ENCODE measurements at regions not wholly inside any gene's neighbourhood (a gene's known extent, or its start where the extent isn't known, plus 50 kb on each side); places are given as distances from the start of the nearest gene placed in this dataset.

DNA sequence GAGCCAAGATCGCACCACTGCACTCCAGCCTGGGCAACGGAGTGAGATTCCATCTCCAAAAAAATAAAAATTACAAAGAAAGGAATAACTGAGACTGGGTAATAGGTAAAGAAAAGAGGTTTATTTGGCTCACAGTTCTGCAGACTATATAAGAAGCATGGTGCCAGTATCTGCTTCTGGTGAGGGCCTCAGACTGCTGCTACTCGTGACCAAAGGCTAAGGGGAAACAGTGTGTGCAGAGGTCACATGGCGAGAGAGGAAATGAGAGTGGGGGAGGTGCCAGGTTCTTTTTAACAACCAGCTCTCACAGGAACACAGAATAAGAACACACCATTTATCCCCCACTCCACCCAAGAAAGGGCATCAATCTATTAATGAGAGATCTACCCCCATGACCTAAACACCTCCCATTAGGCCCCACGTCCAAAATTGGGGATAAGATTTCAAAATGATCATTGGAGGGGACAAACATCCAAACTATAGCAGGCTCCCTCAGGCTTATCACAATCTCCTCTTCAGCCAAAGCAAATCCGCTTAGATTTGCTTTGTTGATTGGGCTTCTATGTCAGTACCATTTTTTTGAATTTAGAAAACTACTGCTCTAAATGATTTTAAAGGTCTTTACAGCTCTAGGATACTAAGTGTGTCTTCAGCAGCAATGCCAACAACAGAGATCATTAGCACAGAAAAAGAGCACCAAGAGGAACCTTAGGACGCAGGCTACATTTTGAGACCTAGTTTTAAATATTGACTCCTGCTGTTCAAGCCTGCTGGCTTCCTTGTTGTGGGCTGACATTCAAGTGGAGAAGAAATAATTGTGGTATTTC is 84.2 kb upstream of the TBL1XR1 start:
- intact Hi-C loops (cut with DNase I; ENCODE audit: low total_unique reads): no loop called here
- in situ Hi-C loops (cut with MboI; ENCODE audit: low sequenced_read_pairs in 4 of 4): loop anchor here in 1 of 4 donors (10.0 kb wide), 1 partner anchor 67 kb away; no protein-coding TSS in a partner anchor
- no peak for TF ChIP-seq POLR2A (IDR thresholded peaks at IDR 0.05)
- TF ChIP-seq, protein P1, sequence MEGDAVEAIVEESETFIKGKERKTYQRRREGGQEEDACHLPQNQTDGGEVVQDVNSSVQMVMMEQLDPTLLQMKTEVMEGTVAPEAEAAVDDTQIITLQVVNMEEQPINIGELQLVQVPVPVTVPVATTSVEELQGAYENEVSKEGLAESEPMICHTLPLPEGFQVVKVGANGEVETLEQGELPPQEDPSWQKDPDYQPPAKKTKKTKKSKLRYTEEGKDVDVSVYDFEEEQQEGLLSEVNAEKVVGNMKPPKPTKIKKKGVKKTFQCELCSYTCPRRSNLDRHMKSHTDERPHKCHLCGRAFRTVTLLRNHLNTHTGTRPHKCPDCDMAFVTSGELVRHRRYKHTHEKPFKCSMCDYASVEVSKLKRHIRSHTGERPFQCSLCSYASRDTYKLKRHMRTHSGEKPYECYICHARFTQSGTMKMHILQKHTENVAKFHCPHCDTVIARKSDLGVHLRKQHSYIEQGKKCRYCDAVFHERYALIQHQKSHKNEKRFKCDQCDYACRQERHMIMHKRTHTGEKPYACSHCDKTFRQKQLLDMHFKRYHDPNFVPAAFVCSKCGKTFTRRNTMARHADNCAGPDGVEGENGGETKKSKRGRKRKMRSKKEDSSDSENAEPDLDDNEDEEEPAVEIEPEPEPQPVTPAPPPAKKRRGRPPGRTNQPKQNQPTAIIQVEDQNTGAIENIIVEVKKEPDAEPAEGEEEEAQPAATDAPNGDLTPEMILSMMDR (IDR thresholded peaks at IDR 0.05 in 4 of 5, conservative IDR thresholded peaks at IDR 0.05 in 1 of 5): no peak
- Histone ChIP-seq H3K9me3 (no peaks in the 10 kb centered on the region), H3K27ac (no peak overlapping the region), H3K4me1 (no peaks in the 10 kb centered on the region), H3K27me3 (no peaks in the 10 kb centered on the region), H3K4me3 (no peak overlapping the region), H3K36me3 (no peaks in the 10 kb centered on the region)
- no peak for DNase-seq
- ATAC-seq: no peak

DNA sequence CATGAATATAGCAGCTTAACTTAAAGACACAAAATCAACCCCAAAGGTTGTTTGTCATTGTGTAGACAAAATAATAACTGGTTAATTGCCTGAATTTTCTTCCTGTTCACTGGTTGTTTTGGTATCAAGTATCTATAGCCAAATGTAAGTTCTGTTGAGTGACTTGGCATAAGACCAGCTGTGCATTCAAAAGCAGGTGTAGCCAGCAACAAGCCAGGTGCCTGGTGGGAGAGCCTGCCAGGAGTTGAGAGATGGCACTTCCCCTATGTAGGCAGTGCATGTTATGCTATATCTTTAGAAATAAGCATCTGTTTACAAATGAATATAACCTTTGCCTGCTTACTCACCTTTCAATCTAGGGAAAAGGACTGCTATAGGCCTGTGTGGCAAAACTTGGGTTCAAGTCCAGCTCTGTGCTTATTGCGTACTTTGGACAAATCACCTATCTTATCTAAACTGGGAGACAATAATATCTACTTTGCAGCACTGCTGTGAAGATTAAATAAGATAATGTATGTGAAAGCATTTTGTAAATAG is 84.9 kb upstream of the TBL1XR1 start:
- ATAC-seq: no peak
- Histone ChIP-seq H3K9me3 (no peaks in the 10 kb centered on the region), H3K27ac (no peak overlapping the region), H3K27me3 (no peaks in the 10 kb centered on the region), H3K36me3 (no peaks in the 10 kb centered on the region), H3K4me1 (no peaks in the 10 kb centered on the region), H3K4me3 (no peak overlapping the region)
- no peak for DNase-seq
- intact Hi-C loops (cut with DNase I; ENCODE audit: low total_unique reads): no loop called here
- in situ Hi-C loops (cut with MboI; ENCODE audit: low sequenced_read_pairs in 4 of 4): loop anchor here in 1 of 4 donors (10.0 kb wide), 1 partner anchor 67 kb away; no protein-coding TSS in a partner anchor
- TF ChIP-seq, protein P1 (IDR thresholded peaks at IDR 0.05 in 4 of 5, conservative IDR thresholded peaks at IDR 0.05 in 1 of 5): no peak
- no peak for TF ChIP-seq POLR2A (IDR thresholded peaks at IDR 0.05)

DNA sequence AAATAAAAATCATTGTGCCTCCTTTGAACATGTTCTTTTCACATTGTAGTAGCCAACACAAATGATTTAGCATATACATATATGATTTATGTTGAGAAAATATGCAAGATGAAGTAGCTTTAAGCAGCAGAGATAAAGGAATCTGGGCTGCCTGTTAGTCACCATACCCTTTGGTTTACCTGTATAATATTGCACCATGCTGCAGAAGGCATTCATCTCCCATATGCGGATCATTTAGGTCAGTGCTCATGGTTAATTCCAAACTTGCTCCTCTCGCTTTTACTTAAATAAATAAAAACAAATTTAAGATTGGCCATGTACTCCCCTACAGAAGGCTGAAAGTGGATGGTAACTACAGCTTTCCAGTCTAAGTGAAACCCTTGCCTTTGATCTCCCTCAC is 86.7 kb upstream of the TBL1XR1 start:
- Histone ChIP-seq H3K9me3 (no peaks in the 10 kb centered on the region), H3K4me1 (no peaks in the 10 kb centered on the region), H3K4me3 (no peak overlapping the region), H3K27ac (no peak overlapping the region), H3K36me3 (no peaks in the 10 kb centered on the region), H3K27me3 (no peaks in the 10 kb centered on the region)
- no peak for TF ChIP-seq POLR2A (IDR thresholded peaks at IDR 0.05)
- TF ChIP-seq, protein P1 (IDR thresholded peaks at IDR 0.05 in 4 of 5, conservative IDR thresholded peaks at IDR 0.05 in 1 of 5): no peak
- no peak for DNase-seq
- no peak for ATAC-seq
- in situ Hi-C loops (cut with MboI; ENCODE audit: low sequenced_read_pairs in 4 of 4): loop anchor here in 1 of 4 donors (10.0 kb wide), 1 partner anchor 69 kb away; no protein-coding TSS in a partner anchor
- intact Hi-C loops (cut with DNase I; ENCODE audit: low total_unique reads): no loop called here

DNA sequence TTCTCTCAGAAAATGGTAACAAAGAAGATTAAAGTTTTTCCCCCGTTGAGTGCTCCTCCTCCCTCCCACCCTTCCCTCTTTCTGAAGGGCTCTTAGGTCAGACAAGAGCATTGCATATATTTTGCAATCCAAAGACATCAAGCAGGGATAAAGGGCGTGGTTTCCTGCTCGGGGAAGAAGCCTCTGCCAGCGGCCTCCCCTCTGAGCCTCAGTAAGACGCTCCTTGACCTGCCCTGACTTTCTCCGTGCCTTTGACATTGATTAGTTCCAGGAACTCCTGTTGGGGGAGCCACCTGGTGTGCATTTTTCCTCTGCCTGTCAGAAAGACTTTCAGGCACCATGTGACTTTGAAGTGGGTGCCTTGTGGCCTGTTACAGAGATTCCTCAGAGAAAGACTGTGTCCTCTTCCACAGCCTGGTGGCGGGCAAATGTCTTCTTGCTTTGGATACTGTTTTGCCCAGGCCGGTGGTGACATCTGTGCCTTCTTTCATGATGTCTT is 87.2 kb upstream of the TBL1XR1 start:
- intact Hi-C loops (cut with DNase I; ENCODE audit: low total_unique reads): no loop called here

More for the DNA sequence above, 87.2 kb upstream of the TBL1XR1 start:
- DNase-seq: peak; percentile 19 to 38
- Histone ChIP-seq H3K36me3 (no peaks in the 10 kb centered on the region), H3K27me3 (no peaks in the 10 kb centered on the region), H3K4me1 (no peaks in the 10 kb centered on the region), H3K4me3 (no peak overlapping the region), H3K9me3 (no peaks in the 10 kb centered on the region), H3K27ac (no peak overlapping the region)
- ATAC-seq: no peak
- TF ChIP-seq, protein P1 (IDR thresholded peaks at IDR 0.05 in 4 of 5, conservative IDR thresholded peaks at IDR 0.05 in 1 of 5): no peak
- no peak for TF ChIP-seq POLR2A (IDR thresholded peaks at IDR 0.05)
- in situ Hi-C loops (cut with MboI; ENCODE audit: low sequenced_read_pairs in 4 of 4): loop anchor here in 1 of 4 donors (10.0 kb wide), 1 partner anchor 70 kb away; no protein-coding TSS in a partner anchor
